ENCODE measurements at regions not wholly inside any gene's neighbourhood (a gene's known extent, or its start where the extent isn't known, plus 50 kb on each side); places are given as distances from the start of the nearest gene placed in this dataset.

DNA sequence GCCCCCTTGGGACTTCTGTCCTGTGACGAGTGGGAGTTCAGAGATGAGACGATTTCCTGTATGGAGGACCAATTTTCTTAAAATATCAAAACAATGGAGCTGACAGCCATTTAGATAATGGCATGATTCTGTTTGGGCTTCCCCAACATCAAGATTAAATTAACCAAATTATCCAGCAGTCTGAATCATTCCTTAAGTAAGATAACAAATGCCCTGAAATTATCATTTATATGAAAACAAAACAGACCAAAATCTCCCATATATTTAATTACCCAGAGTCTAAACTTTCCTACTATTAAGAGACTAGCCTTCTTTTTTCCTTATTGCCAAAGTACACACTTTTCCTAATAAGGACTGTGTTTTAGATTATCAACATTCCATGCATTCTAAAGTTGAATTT, 550.1 kb upstream of the PSMD7 start:
- TF ChIP-seq, protein P1, sequence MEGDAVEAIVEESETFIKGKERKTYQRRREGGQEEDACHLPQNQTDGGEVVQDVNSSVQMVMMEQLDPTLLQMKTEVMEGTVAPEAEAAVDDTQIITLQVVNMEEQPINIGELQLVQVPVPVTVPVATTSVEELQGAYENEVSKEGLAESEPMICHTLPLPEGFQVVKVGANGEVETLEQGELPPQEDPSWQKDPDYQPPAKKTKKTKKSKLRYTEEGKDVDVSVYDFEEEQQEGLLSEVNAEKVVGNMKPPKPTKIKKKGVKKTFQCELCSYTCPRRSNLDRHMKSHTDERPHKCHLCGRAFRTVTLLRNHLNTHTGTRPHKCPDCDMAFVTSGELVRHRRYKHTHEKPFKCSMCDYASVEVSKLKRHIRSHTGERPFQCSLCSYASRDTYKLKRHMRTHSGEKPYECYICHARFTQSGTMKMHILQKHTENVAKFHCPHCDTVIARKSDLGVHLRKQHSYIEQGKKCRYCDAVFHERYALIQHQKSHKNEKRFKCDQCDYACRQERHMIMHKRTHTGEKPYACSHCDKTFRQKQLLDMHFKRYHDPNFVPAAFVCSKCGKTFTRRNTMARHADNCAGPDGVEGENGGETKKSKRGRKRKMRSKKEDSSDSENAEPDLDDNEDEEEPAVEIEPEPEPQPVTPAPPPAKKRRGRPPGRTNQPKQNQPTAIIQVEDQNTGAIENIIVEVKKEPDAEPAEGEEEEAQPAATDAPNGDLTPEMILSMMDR (conservative IDR thresholded peaks at IDR 0.05; ENCODE audit: low read depth in 2 of 2): no peak
- TF ChIP-seq EZH2 (IDR thresholded peaks at IDR 0.05; ENCODE audit: low read depth, unreplicated experiment) (no peak), EZH2phosphoT487 (IDR thresholded peaks at IDR 0.05; ENCODE audit: unreplicated experiment) (no peak), CREB1 (CRISPR knock-in tag; IDR thresholded peaks at IDR 0.05; ENCODE audit: low read depth) (no peak), POLR2AphosphoS5 (IDR thresholded peaks at IDR 0.05; ENCODE audit: low read depth) (no peak), JUNB (IDR thresholded peaks at IDR 0.05; ENCODE audit: unreplicated experiment) (no peak), ZNF331 (CRISPR knock-in tag; IDR thresholded peaks at IDR 0.05; ENCODE audit: low read depth) (no peak), ZNF114 (CRISPR knock-in tag; IDR thresholded peaks at IDR 0.05) (no peak), STAT1 (IDR thresholded peaks at IDR 0.05; ENCODE audit: unreplicated experiment) (no peak)
- TF ChIP-seq, protein P2, sequence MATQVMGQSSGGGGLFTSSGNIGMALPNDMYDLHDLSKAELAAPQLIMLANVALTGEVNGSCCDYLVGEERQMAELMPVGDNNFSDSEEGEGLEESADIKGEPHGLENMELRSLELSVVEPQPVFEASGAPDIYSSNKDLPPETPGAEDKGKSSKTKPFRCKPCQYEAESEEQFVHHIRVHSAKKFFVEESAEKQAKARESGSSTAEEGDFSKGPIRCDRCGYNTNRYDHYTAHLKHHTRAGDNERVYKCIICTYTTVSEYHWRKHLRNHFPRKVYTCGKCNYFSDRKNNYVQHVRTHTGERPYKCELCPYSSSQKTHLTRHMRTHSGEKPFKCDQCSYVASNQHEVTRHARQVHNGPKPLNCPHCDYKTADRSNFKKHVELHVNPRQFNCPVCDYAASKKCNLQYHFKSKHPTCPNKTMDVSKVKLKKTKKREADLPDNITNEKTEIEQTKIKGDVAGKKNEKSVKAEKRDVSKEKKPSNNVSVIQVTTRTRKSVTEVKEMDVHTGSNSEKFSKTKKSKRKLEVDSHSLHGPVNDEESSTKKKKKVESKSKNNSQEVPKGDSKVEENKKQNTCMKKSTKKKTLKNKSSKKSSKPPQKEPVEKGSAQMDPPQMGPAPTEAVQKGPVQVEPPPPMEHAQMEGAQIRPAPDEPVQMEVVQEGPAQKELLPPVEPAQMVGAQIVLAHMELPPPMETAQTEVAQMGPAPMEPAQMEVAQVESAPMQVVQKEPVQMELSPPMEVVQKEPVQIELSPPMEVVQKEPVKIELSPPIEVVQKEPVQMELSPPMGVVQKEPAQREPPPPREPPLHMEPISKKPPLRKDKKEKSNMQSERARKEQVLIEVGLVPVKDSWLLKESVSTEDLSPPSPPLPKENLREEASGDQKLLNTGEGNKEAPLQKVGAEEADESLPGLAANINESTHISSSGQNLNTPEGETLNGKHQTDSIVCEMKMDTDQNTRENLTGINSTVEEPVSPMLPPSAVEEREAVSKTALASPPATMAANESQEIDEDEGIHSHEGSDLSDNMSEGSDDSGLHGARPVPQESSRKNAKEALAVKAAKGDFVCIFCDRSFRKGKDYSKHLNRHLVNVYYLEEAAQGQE (IDR thresholded peaks at IDR 0.05; ENCODE audit: unreplicated experiment): no peak
- TF ChIP-seq, protein P3, sequence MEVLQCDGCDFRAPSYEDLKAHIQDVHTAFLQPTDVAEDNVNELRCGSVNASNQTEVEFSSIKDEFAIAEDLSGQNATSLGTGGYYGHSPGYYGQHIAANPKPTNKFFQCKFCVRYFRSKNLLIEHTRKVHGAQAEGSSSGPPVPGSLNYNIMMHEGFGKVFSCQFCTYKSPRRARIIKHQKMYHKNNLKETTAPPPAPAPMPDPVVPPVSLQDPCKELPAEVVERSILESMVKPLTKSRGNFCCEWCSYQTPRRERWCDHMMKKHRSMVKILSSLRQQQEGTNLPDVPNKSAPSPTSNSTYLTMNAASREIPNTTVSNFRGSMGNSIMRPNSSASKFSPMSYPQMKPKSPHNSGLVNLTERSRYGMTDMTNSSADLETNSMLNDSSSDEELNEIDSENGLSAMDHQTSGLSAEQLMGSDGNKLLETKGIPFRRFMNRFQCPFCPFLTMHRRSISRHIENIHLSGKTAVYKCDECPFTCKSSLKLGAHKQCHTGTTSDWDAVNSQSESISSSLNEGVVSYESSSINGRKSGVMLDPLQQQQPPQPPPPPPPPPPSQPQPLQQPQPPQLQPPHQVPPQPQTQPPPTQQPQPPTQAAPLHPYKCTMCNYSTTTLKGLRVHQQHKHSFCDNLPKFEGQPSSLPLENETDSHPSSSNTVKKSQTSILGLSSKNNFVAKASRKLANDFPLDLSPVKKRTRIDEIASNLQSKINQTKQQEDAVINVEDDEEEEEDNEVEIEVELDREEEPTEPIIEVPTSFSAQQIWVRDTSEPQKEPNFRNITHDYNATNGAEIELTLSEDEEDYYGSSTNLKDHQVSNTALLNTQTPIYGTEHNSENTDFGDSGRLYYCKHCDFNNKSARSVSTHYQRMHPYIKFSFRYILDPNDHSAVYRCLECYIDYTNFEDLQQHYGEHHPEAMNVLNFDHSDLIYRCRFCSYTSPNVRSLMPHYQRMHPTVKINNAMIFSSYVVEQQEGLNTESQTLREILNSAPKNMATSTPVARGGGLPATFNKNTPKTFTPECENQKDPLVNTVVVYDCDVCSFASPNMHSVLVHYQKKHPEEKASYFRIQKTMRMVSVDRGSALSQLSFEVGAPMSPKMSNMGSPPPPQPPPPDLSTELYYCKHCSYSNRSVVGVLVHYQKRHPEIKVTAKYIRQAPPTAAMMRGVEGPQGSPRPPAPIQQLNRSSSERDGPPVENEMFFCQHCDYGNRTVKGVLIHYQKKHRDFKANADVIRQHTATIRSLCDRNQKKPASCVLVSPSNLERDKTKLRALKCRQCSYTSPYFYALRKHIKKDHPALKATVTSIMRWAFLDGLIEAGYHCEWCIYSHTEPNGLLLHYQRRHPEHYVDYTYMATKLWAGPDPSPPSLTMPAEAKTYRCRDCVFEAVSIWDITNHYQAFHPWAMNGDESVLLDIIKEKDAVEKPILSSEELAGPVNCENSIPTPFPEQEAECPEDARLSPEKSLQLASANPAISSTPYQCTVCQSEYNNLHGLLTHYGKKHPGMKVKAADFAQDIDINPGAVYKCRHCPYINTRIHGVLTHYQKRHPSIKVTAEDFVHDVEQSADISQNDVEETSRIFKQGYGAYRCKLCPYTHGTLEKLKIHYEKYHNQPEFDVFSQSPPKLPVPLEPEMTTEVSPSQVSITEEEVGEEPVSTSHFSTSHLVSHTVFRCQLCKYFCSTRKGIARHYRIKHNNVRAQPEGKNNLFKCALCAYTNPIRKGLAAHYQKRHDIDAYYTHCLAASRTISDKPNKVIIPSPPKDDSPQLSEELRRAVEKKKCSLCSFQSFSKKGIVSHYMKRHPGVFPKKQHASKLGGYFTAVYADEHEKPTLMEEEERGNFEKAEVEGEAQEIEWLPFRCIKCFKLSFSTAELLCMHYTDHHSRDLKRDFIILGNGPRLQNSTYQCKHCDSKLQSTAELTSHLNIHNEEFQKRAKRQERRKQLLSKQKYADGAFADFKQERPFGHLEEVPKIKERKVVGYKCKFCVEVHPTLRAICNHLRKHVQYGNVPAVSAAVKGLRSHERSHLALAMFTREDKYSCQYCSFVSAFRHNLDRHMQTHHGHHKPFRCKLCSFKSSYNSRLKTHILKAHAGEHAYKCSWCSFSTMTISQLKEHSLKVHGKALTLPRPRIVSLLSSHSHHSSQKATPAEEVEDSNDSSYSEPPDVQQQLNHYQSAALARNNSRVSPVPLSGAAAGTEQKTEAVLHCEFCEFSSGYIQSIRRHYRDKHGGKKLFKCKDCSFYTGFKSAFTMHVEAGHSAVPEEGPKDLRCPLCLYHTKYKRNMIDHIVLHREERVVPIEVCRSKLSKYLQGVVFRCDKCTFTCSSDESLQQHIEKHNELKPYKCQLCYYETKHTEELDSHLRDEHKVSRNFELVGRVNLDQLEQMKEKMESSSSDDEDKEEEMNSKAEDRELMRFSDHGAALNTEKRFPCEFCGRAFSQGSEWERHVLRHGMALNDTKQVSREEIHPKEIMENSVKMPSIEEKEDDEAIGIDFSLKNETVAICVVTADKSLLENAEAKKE (CRISPR knock-in tag; IDR thresholded peaks at IDR 0.05): no peak
